Panc1 (cell line): ENCODE measurements at regions not wholly inside any gene's neighbourhood (a gene's known extent, or its start where the extent isn't known, plus 50 kb on each side); places are given as distances from the start of the nearest gene placed in this dataset.

Experiments used
- CTCF ChIP-seq: fragments of 450-650 bp; IDR thresholded peaks from 2 replicates; pipeline ENCODE4 v1.5.1; 2017; ENCODE audit warnings: mild to moderate bottlenecking
- POLR2AphosphoS5 ChIP-seq: IDR thresholded peaks from 2 replicates; pipeline ENCODE4 v1.6.1; 2012; ENCODE audit warnings: mild to moderate bottlenecking, low read depth, low read length, moderate library complexity
- REST ChIP-seq, 2 experiments: IDR thresholded peaks; 2 replicates each; pipeline ENCODE4 v1.6.1; 2011 to 2012; ENCODE audit warnings: low read depth in 2 of 2, control low read depth in 1 of 2, low read length in 1 of 2, mild to moderate bottlenecking in 1 of 2, moderate library complexity in 1 of 2; ENCODE audit not compliant: insufficient read depth in 1 of 2

- no peak for TF ChIP-seq CTCF
- TF ChIP-seq REST (IDR thresholded peaks at IDR 0.05; ENCODE audit: insufficient read depth in 1 of 2, low read depth in 2 of 2, low read length in 1 of 2): no peak
- no peak for TF ChIP-seq POLR2AphosphoS5
Measured at GRCh38 chr18:43800584-43800983, 523.3 kb upstream of the SYT4 start.
